Occipital lobe (tissue), 1 donor: ENCODE measurements at regions not wholly inside any gene's neighbourhood (a gene's known extent, or its start where the extent isn't known, plus 50 kb on each side); places are given as distances from the start of the nearest gene placed in this dataset.

ENCODE experiments used
- DNase-seq: peaks from one replicate; lab custom pipeline; 2025; lab: John Stamatoyannopoulos, UW

- no peak for DNase-seq
These were observed 181.3 kb downstream of the KIF26A start for GRCh38 chr14:104319491-104320241.

GRCh38 chr14:104320611-104321086 is 182.3 kb downstream of the KIF26A start:
- no peak for DNase-seq

GRCh38 chr14:104321088-104321801 is 182.9 kb downstream of the KIF26A start:
- no peak for DNase-seq

GRCh38 chr14:104321802-104322130 is 183.4 kb downstream of the KIF26A start:
- DNase-seq, result no peak

- no peak for DNase-seq
These were observed 184.4 kb downstream of the KIF26A start for GRCh38 chr14:104322531-104323366.

DNA sequence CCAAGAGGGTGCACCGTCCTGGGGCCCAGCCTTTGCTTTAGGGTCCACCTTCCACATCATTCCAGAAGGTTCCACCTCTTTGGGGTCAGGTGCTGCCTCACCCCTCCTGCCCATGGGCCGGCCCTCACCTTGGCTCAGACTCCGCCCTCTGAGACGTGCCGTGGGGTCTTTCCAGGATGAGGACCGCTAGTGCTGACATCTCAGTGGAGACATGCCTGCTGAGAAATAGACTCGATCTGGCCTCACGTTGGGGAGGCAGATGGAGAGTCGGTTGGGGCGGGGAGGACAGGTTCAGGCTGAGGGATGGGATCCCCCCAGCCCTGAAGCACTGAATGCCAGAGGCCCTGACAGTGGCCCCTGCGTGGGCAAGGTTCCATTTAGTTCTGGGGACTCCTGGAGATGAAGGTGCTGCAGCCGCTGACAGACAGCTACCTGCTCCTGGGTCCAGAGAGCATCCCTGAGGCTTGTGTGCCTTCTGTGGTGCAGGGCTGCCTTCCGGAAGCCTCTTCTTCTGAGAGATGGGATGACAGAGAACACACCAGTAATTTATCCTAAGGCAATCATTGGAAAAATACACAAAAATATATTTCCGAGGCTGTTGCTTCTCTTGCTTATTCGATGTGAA is 185.3 kb downstream of the KIF26A start:
- no peak for DNase-seq

- no peak for DNase-seq
These were observed 188.5 kb downstream of the KIF26A start for GRCh38 chr14:104326848-104327247.

GRCh38 chr14:104328607-104329006 is 190.2 kb downstream of the KIF26A start:
- no peak for DNase-seq

DNA sequence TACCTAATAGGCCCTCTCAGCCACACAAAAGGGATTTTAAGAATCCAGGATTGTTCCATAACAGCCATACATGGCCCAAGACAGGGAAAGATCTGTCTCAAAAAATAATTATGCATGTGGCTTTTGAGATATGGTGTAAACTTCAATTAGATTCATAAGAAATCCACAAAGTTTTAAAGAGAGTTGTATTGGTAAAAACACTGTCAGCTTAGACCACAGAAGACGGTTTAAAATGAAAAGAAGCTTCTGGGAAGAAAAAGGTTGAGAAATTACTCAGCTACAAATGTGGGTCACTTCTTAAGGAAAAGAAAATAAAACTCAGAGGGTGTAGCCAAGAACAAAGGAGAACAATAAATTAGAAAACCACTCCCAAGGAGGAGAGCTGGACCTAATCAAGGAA is 191.4 kb downstream of the KIF26A start:
- DNase-seq, result no peak

DNA sequence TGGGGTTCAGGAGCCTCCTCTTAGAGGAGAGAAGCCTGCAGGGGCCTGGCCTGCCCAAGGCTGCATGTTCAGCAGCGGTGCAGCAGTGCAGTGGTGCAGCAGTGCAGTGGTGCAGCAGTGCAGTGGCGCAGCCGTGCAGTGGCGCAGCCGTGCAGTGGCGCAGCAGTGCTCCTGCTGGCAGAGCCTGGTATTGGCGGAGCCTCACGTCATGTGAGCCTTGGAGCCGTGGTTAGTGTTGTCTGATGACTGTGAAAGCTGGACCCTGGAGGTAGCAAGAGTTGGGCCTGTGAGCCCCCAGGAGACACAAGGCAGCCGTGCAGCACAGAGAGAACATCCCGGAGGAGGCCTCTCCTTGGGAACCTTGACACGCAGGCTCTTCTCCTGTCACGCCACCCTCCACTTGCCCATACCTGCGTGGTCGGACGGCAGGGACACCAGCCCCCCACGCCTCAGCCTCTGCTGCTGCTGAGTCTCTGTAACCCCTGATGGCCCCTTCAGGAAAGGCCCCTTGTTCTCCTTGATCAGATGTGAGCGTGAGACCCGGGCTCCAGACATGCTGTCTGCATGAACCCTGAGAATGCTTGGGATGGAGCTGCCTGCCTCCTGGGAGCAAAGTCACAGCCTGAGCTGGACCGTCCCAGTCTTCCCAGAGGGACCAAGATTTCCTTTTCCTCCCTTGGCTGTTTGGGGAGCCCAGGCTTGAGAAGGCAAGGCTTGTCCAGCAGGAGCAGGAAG is 193.7 kb downstream of the KIF26A start:
- no peak for DNase-seq

- DNase-seq, result no peak
These were observed 194.4 kb downstream of the KIF26A start for GRCh38 chr14:104332634-104333270.

DNA sequence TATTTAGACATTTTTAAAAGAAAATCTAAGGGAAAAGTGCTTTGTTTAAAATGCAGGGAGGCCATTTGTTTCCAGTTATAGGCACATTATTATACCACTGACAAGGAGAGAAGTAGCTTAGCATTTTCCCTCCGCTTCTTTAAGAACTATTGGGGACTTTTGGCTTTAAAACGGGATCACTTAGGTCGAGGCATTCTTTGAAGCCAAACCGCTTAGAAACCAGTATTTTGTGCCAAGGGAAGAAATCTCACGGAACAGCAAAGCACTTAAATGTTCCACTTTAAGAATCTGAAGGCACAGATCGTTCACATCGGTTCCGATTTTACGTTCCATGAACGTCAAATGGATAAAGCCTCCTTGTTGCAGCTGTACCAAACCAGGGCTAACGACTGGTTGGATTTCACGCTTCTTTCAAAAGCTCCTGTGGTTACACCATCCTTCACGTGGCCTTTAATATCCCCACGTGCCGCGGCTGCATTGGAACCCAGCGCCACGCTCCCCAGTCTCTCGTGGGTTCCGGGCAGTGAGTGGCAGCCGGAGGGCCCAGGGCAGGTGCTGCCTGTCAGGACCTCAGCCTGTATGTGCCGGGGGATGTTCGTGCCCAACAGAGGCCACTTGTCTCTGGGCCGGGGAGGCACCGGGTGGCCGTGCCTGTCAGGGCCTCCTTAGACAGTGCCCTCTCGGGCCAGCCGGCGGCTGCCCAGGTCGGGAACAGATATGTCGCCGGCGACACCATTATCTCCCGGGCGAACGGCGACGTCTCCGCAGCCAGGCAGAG is 195.4 kb downstream of the KIF26A start:
- no peak for DNase-seq

GRCh38 chr14:104334424-104335161 is 196.2 kb downstream of the KIF26A start:
- DNase-seq, result no peak

- DNase-seq, result no peak
These were observed 196.8 kb downstream of the KIF26A start for GRCh38 chr14:104335176-104335575.

DNA sequence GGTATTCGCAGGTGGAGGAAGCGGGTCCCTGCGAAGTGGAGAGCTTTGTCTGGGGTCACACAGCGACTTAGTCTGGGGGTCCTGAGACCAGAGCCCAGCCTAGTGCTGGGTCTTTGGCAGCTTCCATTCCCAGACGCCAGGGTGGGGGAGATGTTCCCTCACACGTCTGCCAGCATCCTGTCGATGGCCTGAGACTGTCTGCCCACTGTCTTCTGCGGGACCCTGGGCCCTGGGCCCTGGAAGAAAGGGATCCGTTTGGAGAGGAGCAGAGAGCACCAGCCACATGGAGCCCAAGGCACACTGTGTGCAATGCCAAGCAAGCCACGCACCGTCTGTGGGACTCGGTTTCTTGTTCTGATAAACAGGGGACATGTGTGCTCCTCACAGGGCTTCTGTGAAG is 197.2 kb downstream of the KIF26A start:
- no peak for DNase-seq

DNA sequence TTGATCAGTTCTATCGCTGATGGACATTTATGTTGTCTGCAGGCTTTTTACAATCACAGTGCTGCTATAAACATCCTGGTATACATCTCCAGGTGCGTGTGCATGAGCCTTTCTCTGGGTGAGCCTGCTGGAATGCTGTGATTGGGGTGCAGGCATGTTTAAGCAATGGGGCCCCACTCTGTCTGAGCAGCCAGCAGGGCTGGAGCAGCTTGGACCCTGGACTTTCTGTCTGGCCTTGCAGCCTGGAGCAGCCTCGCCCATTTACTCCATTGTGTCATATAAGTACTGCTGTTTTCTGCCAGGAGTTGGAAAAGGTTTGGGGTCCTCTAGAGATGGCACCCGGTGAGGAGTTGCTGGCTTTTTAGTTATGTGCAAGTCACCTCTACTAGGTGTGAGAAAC is 199.0 kb downstream of the KIF26A start:
- no peak for DNase-seq

DNA sequence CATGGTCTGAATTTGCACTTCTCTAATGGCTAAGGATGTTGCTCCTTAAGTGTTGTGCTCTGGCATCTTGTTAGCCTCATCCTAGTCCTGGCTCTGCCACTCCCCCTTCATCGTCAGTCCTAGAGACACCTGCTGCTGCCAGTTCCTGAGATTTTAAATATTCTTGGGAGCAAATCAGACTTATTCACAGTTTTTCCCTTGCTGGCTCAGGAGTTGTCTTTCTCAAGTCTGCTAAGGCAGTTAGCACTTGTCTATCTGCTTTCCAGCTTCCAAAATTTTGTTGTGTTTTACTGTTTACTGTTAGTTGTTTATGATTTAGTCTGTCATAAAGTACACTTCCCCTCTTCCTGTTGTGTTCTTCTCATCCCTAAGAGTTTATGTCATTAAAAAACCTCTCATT is 201.0 kb downstream of the KIF26A start:
- no peak for DNase-seq

- no peak for DNase-seq
These were observed 201.4 kb downstream of the KIF26A start for GRCh38 chr14:104339829-104340228.
